Type B pancreatic cell (in vitro differentiated cells): ENCODE measurements at regions not wholly inside any gene's neighbourhood (a gene's known extent, or its start where the extent isn't known, plus 50 kb on each side); places are given as distances from the start of the nearest gene placed in this dataset.

Source experiments
- DNase-seq: peaks from one replicate; pipeline ENCODE4 v3.0.0; 2021; ENCODE audit warnings: mixed read lengths; ENCODE audit not compliant: unreplicated experiment; ENCODE audit errors: extremely low spot score
- H3K27ac Mint-ChIP-seq: 2 replicates; pipeline ENCODE4 v1.8.0; 2021; ENCODE audit warnings: mild to moderate bottlenecking, mixed read lengths
- H3K27me3 Mint-ChIP-seq: 2 replicates; pipeline ENCODE4 v1.8.0; 2021; ENCODE audit warnings: mixed read lengths
- H3K36me3 Mint-ChIP-seq: 2 replicates; pipeline ENCODE4 v1.8.0; 2021; ENCODE audit warnings: mixed read lengths
- H3K4me1 Mint-ChIP-seq: one replicate; pipeline ENCODE4 v1.8.0; 2021; ENCODE audit warnings: mixed read lengths; ENCODE audit not compliant: unreplicated experiment
- H3K4me3 Mint-ChIP-seq: 2 replicates; pipeline ENCODE4 v1.8.0; 2021; ENCODE audit warnings: mild to moderate bottlenecking, mixed read lengths
- H3K9me3 Mint-ChIP-seq: 2 replicates; pipeline ENCODE4 v1.8.0; 2021; ENCODE audit warnings: mixed read lengths
- CTCF ChIP-seq: fragments of 200-600 bp; sonication (generic); conservative IDR thresholded peaks from 2 replicates; pipeline ENCODE4 v1.5.0; 2021; ENCODE audit warnings: antibody characterized with exemption, mild to moderate bottlenecking

- H3K4me3 Mint-ChIP-seq = no peak overlapping the region
- peaks cover 4% of the 10 kb centered on the region for H3K9me3 Mint-ChIP-seq
- peaks cover 7% of the 10 kb centered on the region for H3K4me1 Mint-ChIP-seq
- H3K36me3 Mint-ChIP-seq = no peaks in the 10 kb centered on the region
- peaks cover 7% of the 10 kb centered on the region for H3K27me3 Mint-ChIP-seq
- DNase-seq = no peak
- no peak overlapping the region for H3K27ac Mint-ChIP-seq
- no peak for TF ChIP-seq CTCF
These were observed 761.6 kb downstream of the BCL11B start for GRCh38 chr14:98510392-98510791.

- TF ChIP-seq CTCF = no peak
- DNase-seq = no peak
- no peak overlapping the region for H3K4me3 Mint-ChIP-seq
- no peaks in the 10 kb centered on the region for H3K9me3 Mint-ChIP-seq
- H3K27me3 Mint-ChIP-seq = peaks cover 12% of the 10 kb centered on the region
- peaks cover 7% of the 10 kb centered on the region for H3K4me1 Mint-ChIP-seq
- no peak overlapping the region for H3K27ac Mint-ChIP-seq
- no peaks in the 10 kb centered on the region for H3K36me3 Mint-ChIP-seq
These were observed 759.3 kb downstream of the BCL11B start for GRCh38 chr14:98512501-98513251.

GRCh38 chr14:98513558-98513957 lies 758.4 kb downstream of the BCL11B start:
- no peaks in the 10 kb centered on the region for H3K9me3 Mint-ChIP-seq
- no peak overlapping the region for H3K27ac Mint-ChIP-seq
- H3K4me1 Mint-ChIP-seq = peaks cover 7% of the 10 kb centered on the region
- peaks cover 12% of the 10 kb centered on the region for H3K27me3 Mint-ChIP-seq
- no peak overlapping the region for H3K4me3 Mint-ChIP-seq
- DNase-seq = no peak
- H3K36me3 Mint-ChIP-seq = no peaks in the 10 kb centered on the region
- no peak for TF ChIP-seq CTCF

GRCh38 chr14:98514016-98514415 lies 758.0 kb downstream of the BCL11B start:
- DNase-seq = no peak
- no peak overlapping the region for H3K27ac Mint-ChIP-seq
- no peaks in the 10 kb centered on the region for H3K36me3 Mint-ChIP-seq
- H3K9me3 Mint-ChIP-seq = no peaks in the 10 kb centered on the region
- no peak for TF ChIP-seq CTCF
- no peak overlapping the region for H3K4me3 Mint-ChIP-seq
- peaks cover 12% of the 10 kb centered on the region for H3K27me3 Mint-ChIP-seq
- H3K4me1 Mint-ChIP-seq = peaks cover 7% of the 10 kb centered on the region

- Mint-ChIP-seq H3K27me3 (peaks cover 3% of the 10 kb centered on the region), H3K36me3 (no peaks in the 10 kb centered on the region), H3K9me3 (peaks cover 4% of the 10 kb centered on the region), H3K4me3 (no peak overlapping the region), H3K4me1 (no peaks in the 10 kb centered on the region), H3K27ac (no peak overlapping the region)
- DNase-seq = no peak
- no peak for TF ChIP-seq CTCF
These were observed 735.7 kb downstream of the BCL11B start for GRCh38 chr14:98536256-98536655.

- Mint-ChIP-seq H3K9me3 (peaks cover 8% of the 10 kb centered on the region), H3K36me3 (no peaks in the 10 kb centered on the region), H3K27ac (no peak overlapping the region), H3K4me1 (peaks cover 9% of the 10 kb centered on the region), H3K4me3 (no peak overlapping the region), H3K27me3 (peaks cover 15% of the 10 kb centered on the region)
- no peak for TF ChIP-seq CTCF
- no peak for DNase-seq
These were observed 729.7 kb downstream of the BCL11B start for GRCh38 chr14:98542316-98542715.
